ENCODE measurements at regions not wholly inside any gene's neighbourhood (a gene's known extent, or its start where the extent isn't known, plus 50 kb on each side); places are given as distances from the start of the nearest gene placed in this dataset.
"Not testable (repeated sequence)": the region's sequence is repeated elsewhere in the genome, so short reads cannot be mapped to it uniquely, and the experiment has no call there.

- DNase-seq, result not testable (repeated sequence)
These were observed 731.1 kb downstream of the MAFB start for GRCh38 chr20:39957911-39958310.

- DNase-seq, result no peak
These were observed 734.4 kb downstream of the MAFB start for GRCh38 chr20:39954621-39955020.

- DNase-seq, result no peak
These were observed 742.1 kb downstream of the MAFB start for GRCh38 chr20:39946931-39947330.

GRCh38 chr20:39946053-39946810 is 742.8 kb downstream of the MAFB start:
- no peak for DNase-seq

- DNase-seq, result no peak
These were observed 744.2 kb downstream of the MAFB start for GRCh38 chr20:39944861-39945260.

GRCh38 chr20:39943336-39943735 is 745.7 kb downstream of the MAFB start:
- DNase-seq, result no peak

- DNase-seq, result no peak
These were observed 747.8 kb downstream of the MAFB start for GRCh38 chr20:39941245-39941644.

GRCh38 chr20:39939241-39939865 is 749.7 kb downstream of the MAFB start:
- no peak for DNase-seq

GRCh38 chr20:39936401-39936800 is 752.6 kb downstream of the MAFB start:
- DNase-seq, result no peak

GRCh38 chr20:39935901-39936300 is 753.1 kb downstream of the MAFB start:
- no peak for DNase-seq

GRCh38 chr20:39916236-39916765 is 772.7 kb downstream of the MAFB start:
- no peak for DNase-seq

- DNase-seq, result no peak
These were observed 775.8 kb downstream of the MAFB start for GRCh38 chr20:39913274-39913673.

GRCh38 chr20:39911497-39911896 is 777.5 kb downstream of the MAFB start:
- DNase-seq, result no peak

- no peak for DNase-seq
These were observed 778.5 kb downstream of the MAFB start for GRCh38 chr20:39910536-39910935.

- DNase-seq, result no peak
These were observed 779.6 kb downstream of the MAFB start for GRCh38 chr20:39909447-39909846.

- DNase-seq, result no peak
These were observed 784.4 kb downstream of the MAFB start for GRCh38 chr20:39904476-39905112.

GRCh38 chr20:39903806-39904465 is 785.1 kb downstream of the MAFB start:
- DNase-seq, result no peak

GRCh38 chr20:39899881-39900280 is 789.2 kb downstream of the MAFB start:
- no peak for DNase-seq

- no peak for DNase-seq
These were observed 790.6 kb downstream of the MAFB start for GRCh38 chr20:39898467-39898852.

GRCh38 chr20:39897781-39898466 is 791.1 kb downstream of the MAFB start:
- no peak for DNase-seq

- no peak for DNase-seq
These were observed 792.0 kb downstream of the MAFB start for GRCh38 chr20:39897058-39897457.

GRCh38 chr20:39894067-39894466 is 795.0 kb downstream of the MAFB start:
- no peak for DNase-seq
